H1 (cell line): ENCODE measurements at regions not wholly inside any gene's neighbourhood (a gene's known extent, or its start where the extent isn't known, plus 50 kb on each side); places are given as distances from the start of the nearest gene placed in this dataset.

Source experiments
- CTCF ChIA-PET: fragments of 300-600 bp; sonication (Branson Sonifier 250); formaldehyde crosslinking; loops from one replicate; lab custom pipeline; 2021; ENCODE audit not compliant: partially characterized antibody; lab: Charles Lee
- POLR2A ChIA-PET: fragments of 300-600 bp; sonication (Branson Sonifier 250); formaldehyde crosslinking; loops from one replicate; lab custom pipeline; 2021; ENCODE audit warnings: inconsistent platforms; ENCODE audit not compliant: partially characterized antibody; lab: Charles Lee
- DNase-seq, 2 experiments: peaks; one replicate each; pipeline versions ENCODE4 v3.0.0 to v3.0.0-alpha.2; 2010 to 2022; ENCODE audit warnings: low spot score in 2 of 2, low read depth in 1 of 2, mixed read lengths in 1 of 2
- FAIRE-seq: peaks from 2 replicates; lab custom pipeline; 2011; peaks lifted over from hg19 to GRCh38; lab: Jason Lieb, UNC
- H2AFZ ChIP-seq: 2 replicates; pipeline ENCODE4 v1.8.1; 2012; ENCODE audit warnings: low read length, inconsistent platforms
- H2AK5ac ChIP-seq: 2 replicates; pipeline ENCODE4 v1.6.1; 2013; ENCODE audit warnings: low read depth, low read length
- H2BK120ac ChIP-seq: replicated peaks from 2 replicates; pipeline ENCODE3; 2013; ENCODE audit warnings: low read depth, low read length, inconsistent platforms
- H2BK12ac ChIP-seq: 2 replicates; pipeline ENCODE4 v1.6.1; 2013; ENCODE audit warnings: low read depth, low read length
- H2BK15ac ChIP-seq: 2 replicates; pipeline ENCODE4 v1.6.1; 2013; ENCODE audit warnings: low read length
- H2BK20ac ChIP-seq: 2 replicates; pipeline ENCODE4 v1.6.1; 2013; ENCODE audit warnings: low read length
- H2BK5ac ChIP-seq: 2 replicates; pipeline ENCODE4 v1.6.1; 2013; ENCODE audit warnings: low read depth, low read length
- H3K14ac ChIP-seq: 2 replicates; pipeline ENCODE4 v1.6.1; 2013; ENCODE audit warnings: inconsistent platforms; ENCODE audit not compliant: insufficient read length
- H3K18ac ChIP-seq: 2 replicates; pipeline ENCODE4 v1.6.1; 2013; ENCODE audit warnings: low read length; ENCODE audit errors: extremely low read depth
- H3K23ac ChIP-seq: 2 replicates; pipeline ENCODE4 v1.6.1; 2013; ENCODE audit warnings: inconsistent platforms; ENCODE audit not compliant: insufficient read length
- H3K23me2 ChIP-seq: 2 replicates; pipeline ENCODE4 v1.6.1; 2013; ENCODE audit warnings: low read depth, low read length
- H3K27ac ChIP-seq: 2 replicates; pipeline ENCODE4 v1.6.1; 2011; ENCODE audit warnings: low read depth, low read length, inconsistent platforms
- H3K27me3 ChIP-seq, 4 experiments: replicated peaks in 1 of 4; 1 replicate in 1 of 4; 2 replicates in 3 of 4; pipeline versions ENCODE4 v1.6.1 to v1.8.1; 2011 to 2013; ENCODE audit warnings: low read length in 3 of 4, mild to moderate bottlenecking in 3 of 4, inconsistent platforms in 2 of 4, mixed read lengths in 2 of 4, moderate library complexity in 1 of 4; ENCODE audit not compliant: control insufficient read depth in 3 of 4, insufficient read depth in 3 of 4; ENCODE audit errors: extremely low read depth in 1 of 4
- H3K36me3 ChIP-seq, 4 experiments: 2 replicates each; pipeline versions ENCODE4 v1.6.1 to v1.8.1; 2011 to 2013; ENCODE audit warnings: mild to moderate bottlenecking in 4 of 4, low read length in 3 of 4, moderate library complexity in 2 of 4, control low read depth in 1 of 4, inconsistent platforms in 1 of 4; ENCODE audit not compliant: insufficient read depth in 4 of 4, control insufficient read depth in 2 of 4
- H3K4ac ChIP-seq: replicated peaks from 2 replicates; pipeline ENCODE3; 2013; ENCODE audit warnings: low read length, low read depth, mixed read lengths, inconsistent platforms; ENCODE audit not compliant: insufficient read length
- H3K4me1 ChIP-seq, 4 experiments: replicated peaks in 1 of 4; 1 replicate in 1 of 4; 2 replicates in 3 of 4; pipeline versions ENCODE4 v1.6.1 to v1.8.1; 2011 to 2013; ENCODE audit warnings: low read length in 3 of 4, inconsistent platforms in 2 of 4, mixed read lengths in 1 of 4; ENCODE audit not compliant: insufficient read depth in 4 of 4, control insufficient read depth in 3 of 4
- H3K4me2 ChIP-seq, 2 experiments: 2 replicates each; pipeline versions ENCODE4 v1.6.1 to v1.8.1; 2011 to 2013; ENCODE audit warnings: low read depth in 2 of 2, low read length in 2 of 2, control low read depth in 1 of 2, inconsistent platforms in 1 of 2, mild to moderate bottlenecking in 1 of 2; ENCODE audit not compliant: insufficient read depth in 1 of 2
- H3K4me3 ChIP-seq, 4 experiments: fragments of 200-600, 300-600 bp in 1 of 4; sonication (generic), shearing (Covaris generic), sonication (Bioruptor Twin) in 1 of 4; 2 replicates each; pipeline versions ENCODE4 v1.5.1 to v1.8.1; 2011 to 2016; ENCODE audit warnings: low read length in 4 of 4, low read depth in 3 of 4, control low read depth in 2 of 4, inconsistent platforms in 2 of 4, mild to moderate bottlenecking in 2 of 4, mixed read lengths in 1 of 4, moderate library complexity in 1 of 4; ENCODE audit not compliant: insufficient read depth in 2 of 4; ENCODE audit errors: extremely low read depth in 1 of 4
- H3K56ac ChIP-seq: replicated peaks from 2 replicates; pipeline ENCODE3; 2013; ENCODE audit warnings: low read depth, mild to moderate bottlenecking, mixed read lengths, low read length, inconsistent platforms; ENCODE audit not compliant: insufficient read length
- H3K79me1 ChIP-seq: 2 replicates; pipeline ENCODE4 v1.6.1; 2013; ENCODE audit warnings: low read depth, low read length, control low read depth
- H3K79me2 ChIP-seq, 2 experiments: 2 replicates each; pipeline versions ENCODE4 v1.6.1 to v1.8.1; 2012 to 2013; ENCODE audit warnings: low read length in 2 of 2, mild to moderate bottlenecking in 2 of 2, inconsistent platforms in 1 of 2; ENCODE audit not compliant: insufficient read depth in 2 of 2, control insufficient read depth in 1 of 2
- H3K9ac ChIP-seq, 4 experiments: replicated peaks in 1 of 4; 1 replicate in 1 of 4; 2 replicates in 3 of 4; pipeline versions ENCODE4 v1.6.1 to v1.8.1; 2011 to 2013; ENCODE audit warnings: low read depth in 3 of 4, low read length in 3 of 4, control low read depth in 2 of 4, mild to moderate bottlenecking in 2 of 4, moderate library complexity in 2 of 4, inconsistent platforms in 1 of 4; ENCODE audit errors: extremely low read depth in 1 of 4
- H3K9me3 ChIP-seq, 2 experiments: 2 replicates each; pipeline versions ENCODE4 v1.6.1 to v1.8.1; 2012 to 2013; ENCODE audit warnings: mild to moderate bottlenecking in 2 of 2, moderate library complexity in 2 of 2, control low read depth in 1 of 2, inconsistent platforms in 1 of 2, low read depth in 1 of 2, low read length in 1 of 2, mixed read lengths in 1 of 2; ENCODE audit not compliant: insufficient read depth in 2 of 2
- H4K20me1 ChIP-seq, 2 experiments: replicated peaks in 1 of 2; 2 replicates each; pipeline versions ENCODE3 to v1.8.1; 2011 to 2013; ENCODE audit warnings: inconsistent platforms in 2 of 2, low read length in 2 of 2, mild to moderate bottlenecking in 1 of 2; ENCODE audit not compliant: insufficient read depth in 2 of 2, control insufficient read depth in 1 of 2
- H4K5ac ChIP-seq: 2 replicates; pipeline ENCODE4 v1.6.1; 2013; ENCODE audit warnings: low read length, low read depth, mixed read lengths, inconsistent platforms; ENCODE audit not compliant: insufficient read length
- H4K8ac ChIP-seq: 2 replicates; pipeline ENCODE4 v1.8.0; 2013; ENCODE audit warnings: mild to moderate bottlenecking, moderate library complexity, low read length, inconsistent platforms; ENCODE audit not compliant: insufficient read depth; ENCODE audit errors: extremely low read depth
- H4K91ac ChIP-seq: replicated peaks from 2 replicates; pipeline ENCODE3; 2013; ENCODE audit warnings: low read length, mixed read lengths, inconsistent platforms; ENCODE audit not compliant: insufficient read length
- EGR1 ChIP-seq: IDR thresholded peaks from 2 replicates; pipeline ENCODE4 v1.6.1; 2011; ENCODE audit warnings: low read depth, low read length, borderline replicate concordance
- SUZ12 ChIP-seq: fragments of 200-600 bp; sonication (generic); IDR thresholded peaks from 2 replicates; pipeline ENCODE4 v1.6.1; 2012; ENCODE audit warnings: mild to moderate bottlenecking, inconsistent platforms, low read length, moderate library complexity, mixed read lengths
- WGBS, 2 experiments: shearing (Covaris generic) in 1 of 2; methylation state at CpG; one replicate each; pipeline versions ENCODE4 v1.1.6 to v1.1.7; 2013 to 2015; ENCODE audit warnings: low lambda C conversion rate in 2 of 2, mixed read lengths in 2 of 2, inconsistent platforms in 1 of 2, low coverage in 1 of 2, missing lambda C conversion rate in 1 of 2; ENCODE audit not compliant: insufficient replicate concordance in 2 of 2, insufficient coverage in 1 of 2, insufficient read length in 1 of 2; ENCODE audit errors: extremely low coverage in 1 of 2, missing lambda C conversion rate in 1 of 2; 5-methylcytosine and 5-hydroxymethylcytosine counted together

- peaks cover 0 to 5% (median 0%) of the 10 kb centered on the region in 4 experiments; a peak in 3 of 7 replicates for H3K4me1 ChIP-seq
- no peak for TF ChIP-seq SUZ12
- no peak for TF ChIP-seq EGR1
- TF ChIP-seq, all 59 proteins: peak for 0
- Histone ChIP-seq H3K18ac (no peak overlapping the region), H3K9ac (no peak overlapping the region), H2AFZ (no peak overlapping the region), H4K5ac (no peak overlapping the region), H3K9me3 (no peaks in the 10 kb centered on the region), H2BK20ac (no peak overlapping the region), H2AK5ac (no peak overlapping the region), H3K27me3 (no peaks in the 10 kb centered on the region), H3K56ac (no peak overlapping the region), H3K36me3 (no peaks in the 10 kb centered on the region), H2BK5ac (no peak overlapping the region), H4K91ac (no peak overlapping the region), H2BK120ac (no peak overlapping the region), H3K79me2 (no peaks in the 10 kb centered on the region), H3K4me2 (no peak overlapping the region), H3K4me3 (no peak overlapping the region), H3K23ac (no peak overlapping the region), H4K20me1 (no peaks in the 10 kb centered on the region), H3K23me2 (no peaks in the 10 kb centered on the region), H4K8ac (no peak overlapping the region), H3K27ac (no peak overlapping the region), H2BK12ac (no peak overlapping the region), H3K79me1 (no peaks in the 10 kb centered on the region), H3K4ac (no peak overlapping the region), H2BK15ac (no peak overlapping the region), H3K14ac (no peak overlapping the region)
- CTCF ChIA-PET: interaction anchor here (0.7 kb wide), 1 partner anchor 321 kb away, joined by 3 read pairs; no protein-coding TSS in a partner anchor
- POLR2A ChIA-PET: no interaction called here
- WGBS, 2 experiments: 95% methylated on average over 5 of the region's 5 CpGs; no CpG with 5 or more reads in 1 of the 2 experiments
- DNase-seq (no peak), FAIRE-seq (no peak)
Observed at GRCh38 chr4:181692965-181693364, 550.2 kb upstream of the TENM3 start.
